HCT116 (cell line): ENCODE measurements at regions not wholly inside any gene's neighbourhood (a gene's known extent, or its start where the extent isn't known, plus 50 kb on each side); places are given as distances from the start of the nearest gene placed in this dataset.

Experiments
- ATAC-seq: fragments of 200-7000 bp; cut with Tn5 transposase; 2 replicates; pipeline ENCODE4 v1.9.1; 2020; ENCODE audit warnings: mild to moderate bottlenecking, moderate library complexity
- BruUV-seq: library from RNA; stranded (reverse); fragments of 400-500 nt; replicated peaks from 2 replicates; lab custom pipeline; 2021; lab: Mats Ljungman, UMichigan
- CTCF ChIA-PET: fragments of 300-600 bp; sonication (Branson Sonifier 250); formaldehyde crosslinking; loops from one replicate; lab custom pipeline; 2021; ENCODE audit warnings: antibody characterized with exemption; lab: Charles Lee
- POLR2A ChIA-PET: fragments of 300-600, 350-600 bp; sonication (Branson Sonifier 250); formaldehyde crosslinking; loops from one replicate; lab custom pipeline; 2021; ENCODE audit warnings: antibody characterized with exemption; lab: Charles Lee
- RAD21 ChIA-PET, 2 experiments: fragments of 300-600 bp; sonication (Branson Sonifier 250); formaldehyde crosslinking; loops; one replicate each; lab custom pipeline; 2023; ENCODE audit warnings: low total read pairs in 2 of 2; ENCODE audit not compliant: uncharacterized antibody in 2 of 2, unreplicated experiment in 2 of 2, low non-redundant PET in 1 of 2; lab: Charles Lee
- DNase-seq: peaks from one replicate; pipeline ENCODE4 v3.0.0-alpha.2; 2010; ENCODE audit warnings: low read depth, low spot score
- H2AFZ ChIP-seq: fragments of 200-600 bp; shearing (Covaris generic), sonication (generic); 2 replicates; pipeline ENCODE4 v1.6.1; 2017; ENCODE audit warnings: low read depth, mixed run types, mixed read lengths, antibody characterized with exemption, low read length; ENCODE audit not compliant: poor library complexity, severe bottlenecking
- H3K27ac ChIP-seq: 2 replicates; pipeline ENCODE4 v1.5.1; 2012; ENCODE audit warnings: low read depth, low read length
- H3K27me3 ChIP-seq: fragments of 200-600 bp; sonication (generic); 2 replicates; pipeline ENCODE4 v1.6.1; 2016; ENCODE audit warnings: mixed run types, low read length, mixed read lengths; ENCODE audit not compliant: insufficient read depth
- H3K36me3 ChIP-seq, 2 experiments: fragments of 200-500 bp in 1 of 2; fragments of 200-600 bp in 1 of 2; sonication (Bioruptor generic) in 1 of 2; sonication (generic) in 1 of 2; 2 replicates each; pipeline versions ENCODE4 v1.5.1 to v1.6.1; 2014 to 2016; ENCODE audit warnings: low read length in 2 of 2, inconsistent platforms in 1 of 2, mixed read lengths in 1 of 2, mixed run types in 1 of 2; ENCODE audit not compliant: insufficient read depth in 2 of 2, control insufficient read depth in 1 of 2
- H3K4me1 ChIP-seq, 2 experiments: fragments of 200-600 bp in 1 of 2; sonication (generic) in 1 of 2; 2 replicates each; pipeline versions ENCODE4 v1.5.1 to v1.6.1; 2012 to 2017; ENCODE audit warnings: low read length in 2 of 2, inconsistent platforms in 1 of 2, mild to moderate bottlenecking in 1 of 2, mixed read lengths in 1 of 2, mixed run types in 1 of 2, moderate library complexity in 1 of 2; ENCODE audit not compliant: insufficient read depth in 2 of 2, control insufficient read depth in 1 of 2
- H3K4me2 ChIP-seq: fragments of 200-600 bp; sonication (generic); 2 replicates; pipeline ENCODE4 v1.6.1; 2017; ENCODE audit warnings: mixed run types, low read length, mixed read lengths
- H3K4me3 ChIP-seq, 2 experiments: fragments of 200-600 bp in 1 of 2; sonication (generic) in 1 of 2; replicated peaks in 1 of 2; 2 replicates each; pipeline ENCODE4 v1.5.1; 2011 to 2016; ENCODE audit warnings: low read length in 2 of 2, control low read depth in 1 of 2, low read depth in 1 of 2, mild to moderate bottlenecking in 1 of 2, mixed read lengths in 1 of 2, mixed run types in 1 of 2
- H3K79me2 ChIP-seq: fragments of 200-600 bp; sonication (generic); 2 replicates; pipeline ENCODE4 v1.6.1; 2017; ENCODE audit warnings: mild to moderate bottlenecking, mixed run types, low read length, moderate library complexity, mixed read lengths; ENCODE audit not compliant: insufficient read depth
- H3K9ac ChIP-seq: fragments of 200-600 bp; sonication (generic); 2 replicates; pipeline ENCODE4 v1.6.1; 2016; ENCODE audit warnings: low read length, mixed read lengths
- H3K9me2 ChIP-seq: fragments of 200-600 bp; sonication (generic), shearing (Covaris generic); 2 replicates; pipeline ENCODE4 v1.6.1; 2017; ENCODE audit warnings: mixed run types, mild to moderate bottlenecking, moderate library complexity; ENCODE audit not compliant: insufficient read depth
- H3K9me3 ChIP-seq, 2 experiments: fragments of 200-500 bp in 1 of 2; fragments of 200-600 bp in 1 of 2; sonication (Bioruptor generic) in 1 of 2; sonication (generic) in 1 of 2; 2 replicates each; pipeline ENCODE4 v1.6.1; 2014 to 2017; ENCODE audit warnings: low read length in 2 of 2, mixed read lengths in 2 of 2, inconsistent platforms in 1 of 2, low read depth in 1 of 2, mild to moderate bottlenecking in 1 of 2, mixed run types in 1 of 2, moderate library complexity in 1 of 2; ENCODE audit not compliant: control insufficient read depth in 1 of 2, insufficient read depth in 1 of 2
- H4K20me1 ChIP-seq: fragments of 200-600 bp; sonication (generic), shearing (Covaris generic); 2 replicates; pipeline ENCODE4 v1.6.1; 2017; ENCODE audit warnings: mixed run types, mild to moderate bottlenecking, moderate library complexity; ENCODE audit not compliant: insufficient read depth
- CBX3 ChIP-seq: IDR thresholded peaks from 2 replicates; pipeline ENCODE4 v1.6.1; 2012; ENCODE audit warnings: low read depth
- CEBPB ChIP-seq: IDR thresholded peaks from 2 replicates; pipeline ENCODE4 v1.6.1; 2012; ENCODE audit warnings: low read depth
- EGR1 ChIP-seq: IDR thresholded peaks from 2 replicates; pipeline ENCODE4 v1.6.1; 2012; ENCODE audit warnings: low read depth
- ELF1 ChIP-seq: IDR thresholded peaks from 2 replicates; pipeline ENCODE4 v1.6.1; 2012; ENCODE audit warnings: low read depth, borderline replicate concordance
- EZH2 ChIP-seq: fragments of 200-600 bp; sonication (generic); IDR thresholded peaks from 2 replicates; pipeline ENCODE4 v1.6.1; 2017; ENCODE audit warnings: antibody characterized with exemption, mixed run types
- EZH2phosphoT487 ChIP-seq: fragments of 200-600 bp; IDR thresholded peaks from 2 replicates; pipeline ENCODE4 v1.6.1; 2018; ENCODE audit warnings: antibody characterized with exemption, borderline replicate concordance
- FOSL1 ChIP-seq: IDR thresholded peaks from 2 replicates; pipeline ENCODE4 v1.6.1; 2012; ENCODE audit warnings: low read depth
- JUND ChIP-seq: IDR thresholded peaks from 2 replicates; pipeline ENCODE4 v1.6.1; 2012
- POLR2AphosphoS5 ChIP-seq: IDR thresholded peaks from 2 replicates; pipeline ENCODE4 v1.6.1; 2011; ENCODE audit warnings: mild to moderate bottlenecking, low read depth, low read length, moderate library complexity
- RAD21 ChIP-seq: IDR thresholded peaks from 2 replicates; pipeline ENCODE4 v1.6.1; 2012; ENCODE audit warnings: low read depth, mild to moderate bottlenecking
- SIN3A ChIP-seq: IDR thresholded peaks from 2 replicates; pipeline ENCODE4 v1.6.1; 2012; ENCODE audit warnings: low read depth
- SP1 ChIP-seq: IDR thresholded peaks from 2 replicates; pipeline ENCODE4 v1.6.1; 2012; ENCODE audit warnings: low read depth
- SRF ChIP-seq: IDR thresholded peaks from 2 replicates; pipeline ENCODE4 v1.6.1; 2012; ENCODE audit warnings: low read depth
- TCF7L2 ChIP-seq: IDR thresholded peaks from 2 replicates; pipeline ENCODE4 v1.7.0; 2011; ENCODE audit warnings: borderline replicate concordance, inconsistent platforms; ENCODE audit not compliant: insufficient read depth, insufficient read length; ENCODE audit errors: extremely low read depth
- YY1 ChIP-seq: IDR thresholded peaks from 2 replicates; pipeline ENCODE4 v1.6.1; 2011; ENCODE audit warnings: low read length, low read depth, moderate library complexity, mild to moderate bottlenecking; ENCODE audit not compliant: insufficient replicate concordance; ENCODE audit errors: extremely low read depth
- ZFX ChIP-seq: fragments of 450-650 bp; IDR thresholded peaks from 2 replicates; pipeline ENCODE4 v1.6.1; 2017
- intact Hi-C: fragments of 100-400 bp; cut with micrococcal nuclease; formaldehyde crosslinking; loops from 2 replicates; pipeline ENCODE4 v1.10.0; 2022

GRCh38 chr4:124209211-124209610 lies 503.3 kb downstream of the ANKRD50 start:
- Histone ChIP-seq H3K27ac (no peak overlapping the region), H2AFZ (no peak overlapping the region), H3K4me1 (peaks cover 0 to 5% of the 10 kb centered on the region in 2 experiments; a peak in 1 of 4 replicates), H3K9me2 (no peaks in the 10 kb centered on the region), H3K9ac (no peak overlapping the region), H3K9me3 (no peaks in the 10 kb centered on the region), H3K79me2 (no peaks in the 10 kb centered on the region), H3K4me3 (no peak overlapping the region), H3K27me3 (no peaks in the 10 kb centered on the region), H4K20me1 (no peaks in the 10 kb centered on the region; the same call in 1 of the 2 replicates), H3K4me2 (no peak overlapping the region), H3K36me3 (no peaks in the 10 kb centered on the region)
- ATAC-seq, result no peak
- ChIA-PET POLR2A (no interaction called here), CTCF (no interaction called here), RAD21 (no interaction called here)
- no TSS peak for BruUV-seq
- TF ChIP-seq FOSL1, result no peak
- TF ChIP-seq SRF, result no peak
- no peak for TF ChIP-seq ZFX
- TF ChIP-seq RAD21, result no peak
- TF ChIP-seq ELF1, result no peak
- TF ChIP-seq EGR1, result no peak
- TF ChIP-seq EZH2, result no peak
- TF ChIP-seq CEBPB, result no peak
- no peak for TF ChIP-seq SIN3A
- no peak for TF ChIP-seq EZH2phosphoT487
- no peak for TF ChIP-seq TCF7L2
- no peak for TF ChIP-seq CBX3
- DNase-seq, result no peak
- intact Hi-C loops, result no loop called here

- Histone ChIP-seq H3K9ac (no peak overlapping the region), H3K36me3 (no peaks in the 10 kb centered on the region), H3K4me1 (peaks cover 0 to 5% of the 10 kb centered on the region in 2 experiments; a peak in 1 of 4 replicates), H3K4me2 (no peak overlapping the region), H3K79me2 (no peaks in the 10 kb centered on the region), H3K27me3 (no peaks in the 10 kb centered on the region), H3K9me2 (no peaks in the 10 kb centered on the region), H2AFZ (no peak overlapping the region), H3K9me3 (no peaks in the 10 kb centered on the region), H3K4me3 (no peak overlapping the region), H3K27ac (no peak overlapping the region), H4K20me1 (no peaks in the 10 kb centered on the region; the same call in 1 of the 2 replicates)
- ChIA-PET CTCF (no interaction called here), RAD21 (no interaction called here), POLR2A (no interaction called here)
- BruUV-seq, result no TSS peak
- no peak for TF ChIP-seq YY1
- no peak for TF ChIP-seq SIN3A
- TF ChIP-seq JUND, result no peak
- TF ChIP-seq SP1, result no peak
- no peak for TF ChIP-seq POLR2AphosphoS5
- no peak for TF ChIP-seq EZH2phosphoT487
- TF ChIP-seq ZFX, result no peak
- ATAC-seq (no peak), DNase-seq (no peak)
- intact Hi-C loops, result no loop called here
These were observed 502.9 kb downstream of the ANKRD50 start for GRCh38 chr4:124209626-124210025.
